BLaER1 (cell line): ENCODE measurements at regions not wholly inside any gene's neighbourhood (a gene's known extent, or its start where the extent isn't known, plus 50 kb on each side); places are given as distances from the start of the nearest gene placed in this dataset.

Experiments used
- H3K27ac ChIP-seq: shearing (Covaris generic); formaldehyde crosslinking; 2 replicates; pipeline ENCODE4 v1.8.1; 2022
- H3K27me3 ChIP-seq: shearing (Covaris generic); formaldehyde crosslinking; 2 replicates; pipeline ENCODE4 v1.8.1; 2022
- H3K36me3 ChIP-seq: shearing (Covaris generic); formaldehyde crosslinking; 2 replicates; pipeline ENCODE4 v1.8.1; 2022
- H3K4me1 ChIP-seq: shearing (Covaris generic); formaldehyde crosslinking; 2 replicates; pipeline ENCODE4 v1.8.1; 2022
- H3K4me2 ChIP-seq: shearing (Covaris generic); formaldehyde crosslinking; 2 replicates; pipeline ENCODE4 v1.8.1; 2022
- H3K4me3 ChIP-seq: shearing (Covaris generic); formaldehyde crosslinking; 2 replicates; pipeline ENCODE4 v1.8.1; 2022
- H3K9ac ChIP-seq: shearing (Covaris generic); formaldehyde crosslinking; 2 replicates; pipeline ENCODE4 v1.8.1; 2022
- H3K9me3 ChIP-seq: shearing (Covaris generic); formaldehyde crosslinking; 2 replicates; pipeline ENCODE4 v1.8.1; 2022
- H4K20me1 ChIP-seq: shearing (Covaris generic); formaldehyde crosslinking; 2 replicates; pipeline ENCODE4 v1.8.1; 2022
- Cebpa-rat ChIP-seq: shearing (Covaris generic); IDR thresholded peaks from 2 replicates; pipeline ENCODE4 v1.8.1; 2022

GRCh38 chr18:68623342-68623741 lies 91.6 kb downstream of the TMX3 start:
- H3K27ac ChIP-seq = no peak overlapping the region
- H3K4me3 ChIP-seq = no peak overlapping the region
- no peaks in the 10 kb centered on the region for H3K4me1 ChIP-seq
- no peak overlapping the region for H3K4me2 ChIP-seq
- no peaks in the 10 kb centered on the region for H3K36me3 ChIP-seq
- TF ChIP-seq Cebpa-rat = no peak
- H3K27me3 ChIP-seq = no peaks in the 10 kb centered on the region
- H3K9ac ChIP-seq = no peak overlapping the region
- no peaks in the 10 kb centered on the region for H3K9me3 ChIP-seq
- no peaks in the 10 kb centered on the region for H4K20me1 ChIP-seq

GRCh38 chr18:68611311-68611710 lies 103.6 kb downstream of the TMX3 start:
- H3K36me3 ChIP-seq = no peaks in the 10 kb centered on the region
- H3K4me1 ChIP-seq = no peaks in the 10 kb centered on the region
- H3K27me3 ChIP-seq = no peaks in the 10 kb centered on the region
- H3K4me2 ChIP-seq = no peak overlapping the region
- H3K27ac ChIP-seq = no peak overlapping the region
- no peaks in the 10 kb centered on the region for H3K9me3 ChIP-seq
- H4K20me1 ChIP-seq = no peaks in the 10 kb centered on the region
- no peak overlapping the region for H3K9ac ChIP-seq
- no peak for TF ChIP-seq Cebpa-rat
- no peak overlapping the region for H3K4me3 ChIP-seq

DNA sequence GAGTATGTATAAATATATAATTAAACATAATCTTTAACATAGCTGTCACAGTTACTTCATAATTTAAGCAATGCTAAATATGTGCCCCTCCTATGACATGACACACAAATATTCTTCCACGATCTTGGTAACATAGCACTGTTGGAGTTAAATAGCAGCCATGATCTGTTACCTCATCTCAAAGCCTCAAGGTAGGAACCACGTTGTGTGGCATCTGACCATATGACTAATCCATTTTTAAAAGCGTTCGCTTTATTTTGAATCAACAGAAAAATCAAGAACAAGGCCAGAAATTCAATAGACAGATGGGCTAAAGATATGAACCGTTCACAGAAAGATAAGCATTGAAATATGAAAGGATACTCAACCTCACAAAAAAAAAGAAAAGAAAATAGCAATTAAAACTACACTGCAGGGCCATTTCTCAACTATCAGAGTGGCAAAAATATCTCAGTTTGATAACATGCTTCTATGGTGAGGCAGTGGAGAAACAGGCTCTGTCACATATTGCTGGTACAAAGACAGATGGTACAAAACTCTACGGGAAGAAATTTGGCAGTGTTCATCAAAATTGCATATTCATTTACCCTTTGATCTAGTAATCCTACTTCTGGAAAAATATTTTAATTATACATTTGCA lies 105.9 kb downstream of the TMX3 start:
- H3K4me2 ChIP-seq = no peak overlapping the region
- no peaks in the 10 kb centered on the region for H3K9me3 ChIP-seq
- H3K36me3 ChIP-seq = no peaks in the 10 kb centered on the region
- H4K20me1 ChIP-seq = no peaks in the 10 kb centered on the region
- no peak overlapping the region for H3K4me3 ChIP-seq
- no peaks in the 10 kb centered on the region for H3K4me1 ChIP-seq
- H3K27ac ChIP-seq = no peak overlapping the region
- no peak for TF ChIP-seq Cebpa-rat
- no peak overlapping the region for H3K9ac ChIP-seq
- H3K27me3 ChIP-seq = no peaks in the 10 kb centered on the region

DNA sequence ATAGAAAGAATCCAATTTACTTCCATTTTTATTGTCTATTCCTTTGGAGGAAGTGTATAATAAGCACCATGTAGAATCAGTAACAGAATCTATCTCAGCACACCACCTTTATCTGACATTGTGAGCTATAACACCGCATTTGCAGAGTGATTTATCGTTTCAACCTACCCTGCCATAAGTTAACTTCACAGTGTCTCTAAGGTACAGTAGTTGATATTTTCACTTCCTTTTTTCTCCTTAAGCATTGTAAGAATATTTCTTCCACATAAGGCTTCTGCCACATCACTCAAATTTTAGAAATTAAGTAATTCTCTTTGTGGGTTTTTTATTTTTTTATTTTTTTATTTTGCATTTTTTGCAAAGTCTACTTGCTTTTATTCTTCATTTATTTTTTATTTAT lies 107.1 kb downstream of the TMX3 start:
- TF ChIP-seq Cebpa-rat = no peak
- no peaks in the 10 kb centered on the region for H3K9me3 ChIP-seq

DNA sequence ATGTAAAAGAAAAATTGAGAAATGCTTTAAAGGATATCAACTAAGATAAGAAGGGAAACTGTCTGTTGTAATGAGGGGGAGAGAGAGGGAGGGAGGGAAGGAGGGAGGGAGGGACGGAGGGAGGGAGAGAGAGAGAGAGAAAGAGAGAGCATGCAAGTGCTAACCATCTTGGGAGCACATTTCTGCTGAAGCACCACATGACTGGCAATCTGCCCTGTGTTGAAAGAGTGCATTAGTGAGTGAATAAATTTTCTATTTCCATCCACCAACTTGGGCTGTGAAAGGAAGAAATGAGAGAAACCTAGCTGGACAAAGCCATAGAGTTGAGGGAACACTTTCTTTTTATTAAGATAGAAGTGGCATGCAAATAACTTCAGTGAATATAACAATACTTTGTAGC lies 110.7 kb downstream of the TMX3 start:
- Histone ChIP-seq H3K9ac (no peak overlapping the region), H3K36me3 (no peaks in the 10 kb centered on the region), H3K4me3 (no peak overlapping the region), H3K4me2 (no peak overlapping the region), H3K9me3 (no peaks in the 10 kb centered on the region), H3K4me1 (no peaks in the 10 kb centered on the region), H3K27me3 (no peaks in the 10 kb centered on the region), H3K27ac (no peak overlapping the region), H4K20me1 (no peaks in the 10 kb centered on the region)
- TF ChIP-seq Cebpa-rat = no peak

More for the DNA sequence above, 107.1 kb downstream of the TMX3 start:
- Histone ChIP-seq H3K4me1 (no peaks in the 10 kb centered on the region), H3K4me2 (no peak overlapping the region), H3K9ac (no peak overlapping the region), H3K36me3 (no peaks in the 10 kb centered on the region), H3K27ac (no peak overlapping the region), H3K27me3 (no peaks in the 10 kb centered on the region), H4K20me1 (no peaks in the 10 kb centered on the region), H3K4me3 (no peak overlapping the region)

GRCh38 chr18:68596016-68596415 lies 118.9 kb downstream of the TMX3 start:
- no peaks in the 10 kb centered on the region for H3K36me3 ChIP-seq
- H3K4me3 ChIP-seq = no peak overlapping the region
- H3K9ac ChIP-seq = no peak overlapping the region
- H4K20me1 ChIP-seq = no peaks in the 10 kb centered on the region
- no peak overlapping the region for H3K27ac ChIP-seq
- TF ChIP-seq Cebpa-rat = no peak
- H3K9me3 ChIP-seq = no peaks in the 10 kb centered on the region
- H3K27me3 ChIP-seq = no peaks in the 10 kb centered on the region
- no peaks in the 10 kb centered on the region for H3K4me1 ChIP-seq
- no peak overlapping the region for H3K4me2 ChIP-seq

DNA sequence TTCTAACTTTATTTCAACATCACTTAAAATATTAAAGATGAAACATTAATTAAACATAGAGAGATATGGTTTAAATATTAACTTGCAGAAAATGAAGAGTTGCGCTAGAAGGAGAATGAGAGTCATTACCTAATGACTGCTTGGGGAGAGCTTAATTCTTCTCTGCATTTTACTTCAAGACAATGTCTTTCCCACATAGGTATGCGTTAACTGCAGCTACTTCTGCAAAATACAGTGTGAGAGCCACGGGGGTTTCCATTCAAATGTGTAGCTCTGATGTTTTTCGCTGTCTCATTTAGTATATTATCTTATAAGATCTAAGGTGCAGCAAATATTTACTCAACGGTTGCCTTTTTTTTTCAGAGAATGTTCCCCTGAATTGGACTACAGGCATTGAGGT lies 126.7 kb downstream of the TMX3 start:
- Histone ChIP-seq H3K27ac (no peak overlapping the region), H3K4me1 (0 out of 2 replicates have a peak, but pooled peaks cover 5% of the 10 kb centered on the region), H3K36me3 (no peaks in the 10 kb centered on the region), H3K4me2 (no peak overlapping the region), H4K20me1 (no peaks in the 10 kb centered on the region), H3K27me3 (no peaks in the 10 kb centered on the region), H3K9ac (no peak overlapping the region), H3K9me3 (no peaks in the 10 kb centered on the region), H3K4me3 (no peak overlapping the region)
- TF ChIP-seq Cebpa-rat = no peak

DNA sequence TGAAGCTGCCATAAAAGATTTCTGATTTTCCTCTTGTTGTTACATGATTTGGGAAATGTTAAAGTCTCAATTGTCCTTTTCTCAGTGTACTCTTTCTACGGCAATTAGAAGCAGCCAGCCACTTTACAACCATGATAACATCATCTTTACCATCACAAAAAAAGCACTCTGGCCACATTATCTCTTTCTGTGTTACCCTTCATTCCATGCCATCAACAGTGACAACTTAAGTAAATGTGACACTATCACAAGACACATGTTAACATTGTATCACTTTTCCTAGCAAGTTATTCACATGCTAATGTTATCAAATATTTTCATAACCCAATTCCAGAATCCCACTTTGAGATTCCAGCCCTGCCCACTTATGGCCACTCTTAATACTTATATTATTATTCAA lies 131.2 kb downstream of the TMX3 start:
- Histone ChIP-seq H3K4me3 (no peak overlapping the region), H4K20me1 (no peaks in the 10 kb centered on the region), H3K9me3 (no peaks in the 10 kb centered on the region), H3K9ac (no peak overlapping the region), H3K27ac (no peak overlapping the region), H3K36me3 (no peaks in the 10 kb centered on the region), H3K4me1 (0 out of 2 replicates have a peak, but pooled peaks cover 5% of the 10 kb centered on the region), H3K4me2 (no peak overlapping the region), H3K27me3 (no peaks in the 10 kb centered on the region)
- TF ChIP-seq Cebpa-rat = no peak

DNA sequence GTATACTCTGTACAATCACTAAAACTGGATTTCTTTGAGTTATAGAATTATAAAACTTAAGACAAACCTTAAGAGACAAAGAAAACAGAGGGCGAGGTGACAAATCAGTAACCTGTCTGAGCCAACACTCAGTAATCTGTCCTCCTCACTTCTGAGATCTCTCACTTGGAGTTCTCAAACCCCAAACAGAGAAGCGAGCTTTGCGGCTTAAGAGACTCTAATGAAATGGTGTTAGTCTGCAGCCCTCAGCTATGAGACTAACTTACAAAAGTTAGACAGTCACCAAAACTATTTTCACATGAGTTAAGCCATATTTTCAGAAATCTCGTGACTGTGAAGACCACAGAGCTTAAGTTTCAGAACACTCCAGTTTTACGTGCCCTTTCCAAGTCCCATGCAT lies 140.6 kb downstream of the TMX3 start:
- no peak overlapping the region for H3K4me3 ChIP-seq
- H3K4me2 ChIP-seq = no peak overlapping the region
- no peaks in the 10 kb centered on the region for H4K20me1 ChIP-seq
- no peaks in the 10 kb centered on the region for H3K4me1 ChIP-seq
- no peaks in the 10 kb centered on the region for H3K36me3 ChIP-seq
- H3K9me3 ChIP-seq = 0 out of 2 replicates have a peak, but pooled peaks cover 6% of the 10 kb centered on the region
- no peaks in the 10 kb centered on the region for H3K27me3 ChIP-seq
- no peak overlapping the region for H3K9ac ChIP-seq
- TF ChIP-seq Cebpa-rat = no peak
- H3K27ac ChIP-seq = no peak overlapping the region

GRCh38 chr18:68569936-68570335 lies 145.0 kb downstream of the TMX3 start:
- Histone ChIP-seq H3K9me3 (0 out of 2 replicates have a peak, but pooled peaks cover 6% of the 10 kb centered on the region), H3K36me3 (no peaks in the 10 kb centered on the region), H3K4me1 (no peaks in the 10 kb centered on the region), H3K4me3 (no peak overlapping the region), H3K27ac (no peak overlapping the region), H3K9ac (no peak overlapping the region), H3K4me2 (no peak overlapping the region), H4K20me1 (no peaks in the 10 kb centered on the region), H3K27me3 (no peaks in the 10 kb centered on the region)
- no peak for TF ChIP-seq Cebpa-rat
